Gastrocnemius medialis (tissue), 4 donors: ENCODE measurements at regions not wholly inside any gene's neighbourhood (a gene's known extent, or its start where the extent isn't known, plus 50 kb on each side); places are given as distances from the start of the nearest gene placed in this dataset.

Experiments
- ATAC-seq, 2 donors: fragments of 150-250 bp; one replicate each; pipeline ENCODE4 v1.9.1; 2016
- DNase-seq, 2 donors: peaks; one replicate each; pipeline ENCODE4 v3.0.0-alpha.2; 2019
- H3K27ac ChIP-seq, 4 donors: fragments of 200-600 bp; sonication (generic); 1 replicate in 1 of 4; 2 replicates in 3 of 4; pipeline ENCODE4 v1.5.1; 2016 to 2018; ENCODE audit warnings: mild to moderate bottlenecking in 2 of 4, moderate library complexity in 1 of 4
- H3K27me3 ChIP-seq, 3 donors: fragments of 200-600 bp; sonication (generic) in 2 of 3; 1 replicate in 1 of 3; 2 replicates in 2 of 3; pipeline versions ENCODE4 v1.5.1 to v1.6.0; 2016 to 2019; ENCODE audit warnings: mild to moderate bottlenecking in 1 of 3, moderate library complexity in 1 of 3
- H3K36me3 ChIP-seq, 2 donors: fragments of 200-600 bp; sonication (generic) in 1 of 2; one replicate each; pipeline ENCODE4 v1.5.1; 2017 to 2018
- H3K4me1 ChIP-seq, 2 donors: fragments of 200-600 bp; sonication (generic) in 1 of 2; one replicate each; pipeline ENCODE4 v1.5.1; 2016 to 2017; ENCODE audit warnings: mild to moderate bottlenecking in 2 of 2
- H3K4me3 ChIP-seq, 4 donors: fragments of 200-600 bp; sonication (generic) in 3 of 4; 1 replicate in 1 of 4; 2 replicates in 3 of 4; pipeline ENCODE4 v1.5.1; 2016 to 2019; ENCODE audit warnings: mild to moderate bottlenecking in 2 of 4
- H3K9me3 ChIP-seq, 3 donors: fragments of 200-600 bp; sonication (generic) in 2 of 3; 1 replicate in 1 of 3; 2 replicates in 2 of 3; pipeline ENCODE4 v1.5.1; 2016 to 2019
- POLR2A ChIP-seq, 2 donors: fragments of 450-650 bp; IDR thresholded peaks; one replicate each; pipeline ENCODE4 v1.6.1; 2017; ENCODE audit warnings: antibody characterized with exemption in 2 of 2, mild to moderate bottlenecking in 2 of 2, moderate library complexity in 2 of 2
- in situ Hi-C, 4 donors: fragments of 200-750 bp; cut with MboI; loops; one replicate each; pipeline versions ENCODE4 v1.15.0 to v1.8.0; 2017; ENCODE audit warnings: low sequenced_read_pairs in 4 of 4
- intact Hi-C: fragments of 100-400 bp; cut with DNase I; formaldehyde crosslinking; loops from one replicate; pipeline ENCODE4 v1.15.1; 2023; ENCODE audit warnings: low total_unique reads
- TF ChIP-seq, protein P1 (sequence below), 5 experiments: fragments of 450-650 bp in 3 of 5; fragments of 200-600 bp in 2 of 5; sonication (generic) in 2 of 5; IDR thresholded peaks in 4 of 5; conservative IDR thresholded peaks in 1 of 5; 1 replicate in 4 of 5; 2 replicates in 1 of 5; pipeline ENCODE4 v1.5.1; 2016 to 2019; ENCODE audit warnings: antibody characterized with exemption in 5 of 5, mild to moderate bottlenecking in 3 of 5, moderate library complexity in 3 of 5

DNA sequence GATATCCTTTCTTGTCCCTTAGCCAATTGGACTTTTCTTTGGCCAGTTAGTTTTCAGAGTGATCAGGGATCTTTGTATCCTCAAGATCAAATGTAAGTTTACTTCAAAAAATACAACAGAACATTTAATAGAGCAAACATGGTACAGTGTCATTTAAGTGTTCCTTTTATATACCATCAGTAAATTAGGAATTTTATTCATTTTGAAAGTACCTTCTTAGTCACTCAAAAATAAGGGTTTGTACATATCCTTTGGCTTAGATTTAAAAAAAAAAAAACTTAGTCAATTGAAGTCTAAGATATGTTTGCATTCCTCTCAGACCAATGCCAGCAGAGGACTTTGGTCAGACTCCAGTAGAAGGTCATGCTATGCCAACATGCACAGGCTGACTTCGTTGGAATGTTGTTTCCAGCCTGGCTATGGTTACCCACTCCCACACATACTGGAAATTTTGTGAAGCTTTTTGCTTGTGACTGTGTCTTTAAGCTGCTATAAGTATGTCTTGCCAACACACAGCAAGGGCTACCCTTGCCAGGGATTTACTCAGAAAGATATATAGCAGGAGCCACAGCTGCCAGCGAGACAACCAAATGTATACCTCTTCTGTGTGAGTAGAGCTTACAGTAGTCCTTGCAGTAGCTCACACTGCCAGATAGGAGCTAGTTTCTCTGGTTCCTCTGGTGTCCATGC is 81.5 kb upstream of the LRIF1 start:
- no peak for ATAC-seq
- intact Hi-C loops: no loop called here
- Histone ChIP-seq H3K27ac (no peak overlapping the region), H3K36me3 (no peaks in the 10 kb centered on the region), H3K4me1 (no peaks in the 10 kb centered on the region), H3K9me3 (no peaks in the 10 kb centered on the region), H3K27me3 (no peaks in the 10 kb centered on the region), H3K4me3 (no peak overlapping the region)
- DNase-seq: no peak
- in situ Hi-C loops: no loop called here
- TF ChIP-seq, protein P1, sequence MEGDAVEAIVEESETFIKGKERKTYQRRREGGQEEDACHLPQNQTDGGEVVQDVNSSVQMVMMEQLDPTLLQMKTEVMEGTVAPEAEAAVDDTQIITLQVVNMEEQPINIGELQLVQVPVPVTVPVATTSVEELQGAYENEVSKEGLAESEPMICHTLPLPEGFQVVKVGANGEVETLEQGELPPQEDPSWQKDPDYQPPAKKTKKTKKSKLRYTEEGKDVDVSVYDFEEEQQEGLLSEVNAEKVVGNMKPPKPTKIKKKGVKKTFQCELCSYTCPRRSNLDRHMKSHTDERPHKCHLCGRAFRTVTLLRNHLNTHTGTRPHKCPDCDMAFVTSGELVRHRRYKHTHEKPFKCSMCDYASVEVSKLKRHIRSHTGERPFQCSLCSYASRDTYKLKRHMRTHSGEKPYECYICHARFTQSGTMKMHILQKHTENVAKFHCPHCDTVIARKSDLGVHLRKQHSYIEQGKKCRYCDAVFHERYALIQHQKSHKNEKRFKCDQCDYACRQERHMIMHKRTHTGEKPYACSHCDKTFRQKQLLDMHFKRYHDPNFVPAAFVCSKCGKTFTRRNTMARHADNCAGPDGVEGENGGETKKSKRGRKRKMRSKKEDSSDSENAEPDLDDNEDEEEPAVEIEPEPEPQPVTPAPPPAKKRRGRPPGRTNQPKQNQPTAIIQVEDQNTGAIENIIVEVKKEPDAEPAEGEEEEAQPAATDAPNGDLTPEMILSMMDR (IDR thresholded peaks at IDR 0.05 in 4 of 5, conservative IDR thresholded peaks at IDR 0.05 in 1 of 5): no peak

DNA sequence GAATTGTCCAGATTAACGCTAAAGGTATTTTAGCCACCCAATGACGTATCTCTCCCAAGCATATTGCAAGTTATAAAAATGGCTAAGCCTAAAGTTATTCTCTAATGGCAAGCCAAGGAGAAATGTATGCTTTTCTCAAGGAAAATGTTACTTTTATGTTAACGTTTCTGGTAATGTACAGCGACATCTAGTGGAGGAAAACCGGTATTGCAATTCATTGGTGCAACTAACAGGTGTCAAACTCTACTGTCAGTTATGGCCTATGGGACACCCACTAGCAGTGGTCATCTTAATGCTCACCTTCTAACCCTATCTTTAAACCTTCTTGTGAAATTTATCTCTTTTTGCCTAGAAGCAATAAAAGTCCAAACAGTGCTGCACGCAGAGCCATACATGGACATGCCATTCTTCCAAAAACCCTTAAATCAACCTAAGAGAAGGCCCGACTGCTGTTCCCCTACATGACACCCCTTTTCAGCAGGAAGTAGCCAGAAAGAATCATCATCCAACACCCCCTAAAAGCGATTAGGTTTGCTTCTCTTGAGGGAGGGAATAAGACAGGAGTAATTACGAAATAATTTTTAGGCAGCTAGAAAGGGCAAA is 68.7 kb upstream of the LRIF1 start:
- peaks cover 0 to 3% (median 0%) of the 10 kb centered on the region in 3 donors for H3K9me3 ChIP-seq
- DNase-seq (no peak), ATAC-seq (no peak)
- no peaks in the 10 kb centered on the region for H3K27me3 ChIP-seq
- in situ Hi-C loops: no loop called here
- TF ChIP-seq, protein P1 (IDR thresholded peaks at IDR 0.05 in 4 of 5, conservative IDR thresholded peaks at IDR 0.05 in 1 of 5): peak; percentile 44 to 76 (median 62)
- no peak for TF ChIP-seq POLR2A (IDR thresholded peaks at IDR 0.05)
- no peak overlapping the region for H3K27ac ChIP-seq
- no peaks in the 10 kb centered on the region for H3K4me1 ChIP-seq
- H3K4me3 ChIP-seq: no peak overlapping the region
- no peaks in the 10 kb centered on the region for H3K36me3 ChIP-seq
- intact Hi-C loops: no loop called here

DNA sequence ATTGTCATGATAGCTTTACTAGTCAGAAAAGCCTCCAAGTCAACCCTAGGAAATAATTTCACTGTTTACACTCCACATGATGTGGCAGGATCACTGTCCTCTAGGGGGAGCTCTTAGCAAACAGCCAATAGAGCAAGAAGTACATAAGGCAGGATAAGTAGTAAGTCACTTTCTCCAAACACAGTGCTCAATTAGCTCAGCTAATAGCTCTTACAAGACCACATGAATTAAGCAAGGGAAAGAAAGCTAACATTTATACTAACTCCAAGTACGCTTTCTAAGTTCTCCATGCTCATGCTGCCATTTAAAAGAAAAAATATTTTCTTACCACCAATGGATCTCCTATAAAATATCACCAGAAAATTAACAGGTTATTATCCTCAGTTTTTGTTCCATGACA is 66.9 kb upstream of the LRIF1 start:
- no peaks in the 10 kb centered on the region for H3K4me1 ChIP-seq
- TF ChIP-seq POLR2A (IDR thresholded peaks at IDR 0.05): no peak
- TF ChIP-seq, protein P1 (IDR thresholded peaks at IDR 0.05 in 4 of 5, conservative IDR thresholded peaks at IDR 0.05 in 1 of 5): peak in 1 of 5 experiments; percentile 51
- in situ Hi-C loops: no loop called here
- no peaks in the 10 kb centered on the region for H3K9me3 ChIP-seq
- H3K27ac ChIP-seq: no peak overlapping the region
- H3K4me3 ChIP-seq: no peak overlapping the region
- intact Hi-C loops: no loop called here
- no peaks in the 10 kb centered on the region for H3K36me3 ChIP-seq
- DNase-seq (no peak), ATAC-seq (no peak)
- no peaks in the 10 kb centered on the region for H3K27me3 ChIP-seq

DNA sequence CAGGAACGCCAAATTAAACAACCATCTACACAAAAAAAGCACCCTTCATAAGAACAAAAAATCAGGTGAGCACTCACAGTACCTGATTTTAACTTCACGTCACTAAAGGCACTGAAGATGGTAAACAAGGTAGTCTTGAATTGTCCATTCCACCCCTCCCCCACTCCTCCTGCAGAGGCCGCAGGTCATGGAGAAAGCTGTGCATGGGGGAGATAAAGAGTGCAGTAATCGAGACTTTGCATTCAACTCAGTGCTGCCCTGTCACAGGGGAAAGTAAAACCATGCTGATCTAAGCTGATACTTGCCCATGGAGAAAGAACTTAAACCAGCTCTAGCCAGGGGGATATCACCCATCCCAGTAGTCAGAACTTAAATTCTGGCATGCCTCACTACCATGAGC is 61.4 kb upstream of the LRIF1 start:
- intact Hi-C loops: no loop called here
- Histone ChIP-seq H3K9me3 (no peaks in the 10 kb centered on the region), H3K27me3 (no peaks in the 10 kb centered on the region), H3K27ac (no peak overlapping the region), H3K36me3 (no peaks in the 10 kb centered on the region), H3K4me3 (no peak overlapping the region), H3K4me1 (no peaks in the 10 kb centered on the region)
- ATAC-seq (no peak), DNase-seq (no peak)
- in situ Hi-C loops: no loop called here
- TF ChIP-seq, protein P1 (IDR thresholded peaks at IDR 0.05 in 4 of 5, conservative IDR thresholded peaks at IDR 0.05 in 1 of 5): no peak
- no peak for TF ChIP-seq POLR2A (IDR thresholded peaks at IDR 0.05)
